GM19239 (cell line): ENCODE measurements at regions not wholly inside any gene's neighbourhood (a gene's known extent, or its start where the extent isn't known, plus 50 kb on each side); places are given as distances from the start of the nearest gene placed in this dataset.
"Not testable (repeated sequence)": the region's sequence is repeated elsewhere in the genome, so short reads cannot be mapped to it uniquely, and the experiment has no call there.

ENCODE experiments used
- DNase-seq: peaks from one replicate; pipeline ENCODE4 v3.0.0; 2011; ENCODE audit warnings: low spot score; ENCODE audit not compliant: insufficient read length
- FAIRE-seq: peaks from 2 replicates; lab custom pipeline; 2011; peaks lifted over from hg19 to GRCh38; lab: Jason Lieb, UNC

GRCh38 chr5:18471791-18472190, 837.5 kb downstream of the TAF11L14 start:
- DNase-seq, FAIRE-seq: not testable (repeated sequence)

GRCh38 chr5:18483451-18483850, 849.2 kb downstream of the TAF11L14 start:
- FAIRE-seq (no peak), DNase-seq (no peak)

- DNase-seq: no peak
- FAIRE-seq: no peak
Measured at GRCh38 chr5:18487928-18488480, 853.7 kb downstream of the TAF11L14 start.

- no peak for FAIRE-seq
- DNase-seq: no peak
Measured at GRCh38 chr5:18489703-18490102, 855.4 kb downstream of the TAF11L14 start.

- no peak for FAIRE-seq
- no peak for DNase-seq
Measured at GRCh38 chr5:18491349-18491748, 857.1 kb downstream of the TAF11L14 start.

- FAIRE-seq: no peak
- no peak for DNase-seq
Measured at GRCh38 chr5:18495157-18495556, 860.9 kb downstream of the TAF11L14 start.

- DNase-seq (no peak), FAIRE-seq (no peak)
Measured at GRCh38 chr5:18496041-18496440, 861.8 kb downstream of the TAF11L14 start.

GRCh38 chr5:18497089-18497488, 862.8 kb downstream of the TAF11L14 start:
- DNase-seq: no peak
- no peak for FAIRE-seq

- no peak for DNase-seq
- FAIRE-seq: no peak
Measured at GRCh38 chr5:18503797-18504328, 869.6 kb downstream of the TAF11L14 start.

GRCh38 chr5:18507114-18507513, 872.9 kb downstream of the TAF11L14 start:
- no peak for DNase-seq
- FAIRE-seq: no peak

GRCh38 chr5:18517641-18518380, 883.6 kb downstream of the TAF11L14 start:
- FAIRE-seq: no peak
- DNase-seq: no peak

- DNase-seq: no peak
- FAIRE-seq: no peak
Measured at GRCh38 chr5:18523380-18523779, 889.1 kb downstream of the TAF11L14 start.

- FAIRE-seq (no peak), DNase-seq (no peak)
Measured at GRCh38 chr5:18526792-18527405, 892.6 kb downstream of the TAF11L14 start.

GRCh38 chr5:18533137-18533536, 898.9 kb downstream of the TAF11L14 start:
- DNase-seq (no peak), FAIRE-seq (no peak)

GRCh38 chr5:18534119-18534518, 899.9 kb downstream of the TAF11L14 start:
- no peak for FAIRE-seq
- DNase-seq: no peak

- not testable (repeated sequence) for FAIRE-seq, DNase-seq
Measured at GRCh38 chr5:18535753-18536152, 901.5 kb downstream of the TAF11L14 start.

- DNase-seq (no peak), FAIRE-seq (no peak)
Measured at GRCh38 chr5:18544421-18544820, 910.2 kb downstream of the TAF11L14 start.

- DNase-seq: no peak
- FAIRE-seq: no peak
Measured at GRCh38 chr5:18546591-18546990, 912.3 kb downstream of the TAF11L14 start.

- FAIRE-seq (no peak), DNase-seq (no peak)
Measured at GRCh38 chr5:18551716-18552115, 917.5 kb downstream of the TAF11L14 start.

GRCh38 chr5:18553269-18553668, 919.0 kb downstream of the TAF11L14 start:
- FAIRE-seq: no peak

GRCh38 chr5:18560602-18561001, 926.3 kb downstream of the TAF11L14 start:
- DNase-seq (no peak), FAIRE-seq (no peak)

More at GRCh38 chr5:18553269-18553668, 919.0 kb downstream of the TAF11L14 start:
- DNase-seq: no peak
